ENCODE measurements at regions not wholly inside any gene's neighbourhood (a gene's known extent, or its start where the extent isn't known, plus 50 kb on each side); places are given as distances from the start of the nearest gene placed in this dataset.

GRCh38 chr17:73958453-73958852 is 245.0 kb upstream of the RPL38 start:
- DNase-seq: no peak

- DNase-seq: no peak
These were observed 243.0 kb upstream of the RPL38 start for GRCh38 chr17:73960469-73960868.

- DNase-seq: no peak
These were observed 241.2 kb upstream of the RPL38 start for GRCh38 chr17:73962308-73962707.

DNA sequence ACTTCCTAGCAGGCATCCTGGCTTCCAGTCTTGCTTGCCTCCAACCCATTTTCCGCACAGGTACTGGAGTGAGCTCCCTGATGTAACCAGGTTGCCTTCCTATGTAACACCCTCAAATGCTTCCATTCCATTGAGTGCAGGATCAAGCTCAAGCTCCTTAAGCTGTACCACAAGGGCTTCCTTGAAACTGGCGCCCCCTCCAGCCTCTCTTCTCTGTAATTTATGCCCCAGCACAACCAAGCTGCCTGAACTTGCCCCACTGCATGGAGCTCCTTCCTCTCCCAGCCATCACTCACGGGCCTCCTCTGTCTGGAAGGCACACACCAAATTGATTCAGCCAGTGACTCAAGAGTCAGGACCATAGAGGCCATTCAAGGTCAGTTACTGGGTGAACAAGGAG is 234.8 kb upstream of the RPL38 start:
- DNase-seq: no peak

DNA sequence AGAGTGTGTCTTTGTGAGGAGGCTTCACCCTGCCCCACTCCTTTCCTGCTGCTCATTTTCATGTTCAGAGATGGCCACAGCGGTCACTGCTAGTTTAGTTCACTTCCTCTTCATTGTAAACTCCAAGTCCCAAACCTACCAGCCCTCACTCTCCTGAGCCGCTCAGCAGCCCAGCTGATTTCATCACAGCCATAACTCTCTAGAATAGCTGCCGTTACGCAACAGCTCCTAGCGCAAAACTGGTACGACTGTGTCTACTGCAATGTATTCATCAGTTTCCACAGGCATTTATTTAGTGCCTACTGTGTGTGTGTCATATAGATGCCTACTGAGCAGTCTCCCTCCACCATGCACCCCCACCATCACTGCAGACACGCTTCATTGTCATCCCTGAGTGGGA is 233.5 kb upstream of the RPL38 start:
- DNase-seq: no peak

- DNase-seq: no peak
These were observed 232.4 kb upstream of the RPL38 start for GRCh38 chr17:73971127-73971526.

- DNase-seq: no peak
These were observed 231.4 kb upstream of the RPL38 start for GRCh38 chr17:73972056-73972455.

- no peak for DNase-seq
These were observed 230.6 kb upstream of the RPL38 start for GRCh38 chr17:73972901-73973300.

DNA sequence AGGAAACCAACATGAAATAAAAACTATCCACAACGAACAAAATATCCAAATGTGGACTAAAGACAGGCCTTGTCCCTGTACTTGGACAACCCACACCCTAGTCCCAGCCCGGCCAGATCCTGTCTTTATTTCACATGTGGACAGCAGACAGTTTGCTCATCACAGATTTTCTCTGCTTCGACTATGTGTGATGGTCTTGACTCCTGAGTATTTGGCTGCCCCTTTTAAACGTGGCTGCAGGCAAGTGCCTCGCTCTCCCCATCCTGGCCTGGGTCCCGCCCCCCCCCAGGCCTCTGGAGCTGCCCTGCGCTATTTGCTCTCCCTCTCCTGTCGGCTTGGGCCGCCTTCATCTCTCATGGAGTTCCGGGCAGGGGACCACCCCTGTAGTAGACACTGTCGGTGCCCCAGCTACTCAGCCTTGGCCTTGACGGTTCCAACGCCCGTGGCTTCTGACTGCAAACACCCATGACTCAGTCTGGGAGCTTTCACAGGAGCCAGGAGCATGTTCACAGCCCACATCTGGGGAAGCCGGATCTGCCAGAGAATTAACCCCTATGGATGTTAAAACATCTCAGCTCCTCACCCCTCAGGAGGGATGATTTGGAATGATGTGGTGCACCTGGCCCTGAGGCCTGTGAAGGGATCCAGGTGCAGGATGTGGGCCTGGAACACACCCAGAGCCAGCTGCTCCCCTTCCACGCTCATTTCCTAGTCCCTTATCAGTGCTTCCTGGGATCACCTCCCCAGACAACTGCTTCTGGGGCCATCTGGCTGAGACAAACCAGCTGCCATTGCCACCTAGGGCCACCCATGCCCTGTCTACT is 229.7 kb upstream of the RPL38 start:
- DNase-seq: peak; percentile 51

GRCh38 chr17:73974536-73974935 is 228.9 kb upstream of the RPL38 start:
- no peak for DNase-seq

DNA sequence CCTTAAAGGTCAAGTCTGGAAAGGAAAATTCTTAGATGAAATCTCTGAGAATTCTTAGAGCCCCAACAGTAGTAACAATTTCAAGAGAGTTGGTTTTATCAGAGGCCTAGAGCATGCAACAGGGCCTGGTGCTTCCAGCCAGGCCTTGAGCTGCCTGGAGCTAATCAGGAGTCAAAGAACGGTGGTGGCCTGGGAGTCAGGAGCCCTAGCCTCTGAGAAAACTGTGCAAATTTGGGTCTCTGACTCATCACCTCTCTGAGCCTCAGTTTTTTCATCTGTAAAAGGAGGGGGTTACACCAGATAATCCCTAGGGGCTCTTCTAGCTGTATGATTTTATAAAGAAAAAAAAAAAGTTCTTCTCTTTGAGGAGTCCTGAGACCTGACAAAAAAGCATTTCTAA is 227.3 kb upstream of the RPL38 start:
- no peak for DNase-seq

- no peak for DNase-seq
These were observed 226.6 kb upstream of the RPL38 start for GRCh38 chr17:73976676-73977521.

- DNase-seq: no peak
These were observed 223.0 kb upstream of the RPL38 start for GRCh38 chr17:73980517-73980916.

GRCh38 chr17:73982871-73983270 is 220.6 kb upstream of the RPL38 start:
- no peak for DNase-seq

GRCh38 chr17:73983621-73984400 is 219.7 kb upstream of the RPL38 start:
- no peak for DNase-seq

GRCh38 chr17:73984941-73985340 is 218.5 kb upstream of the RPL38 start:
- DNase-seq: no peak

DNA sequence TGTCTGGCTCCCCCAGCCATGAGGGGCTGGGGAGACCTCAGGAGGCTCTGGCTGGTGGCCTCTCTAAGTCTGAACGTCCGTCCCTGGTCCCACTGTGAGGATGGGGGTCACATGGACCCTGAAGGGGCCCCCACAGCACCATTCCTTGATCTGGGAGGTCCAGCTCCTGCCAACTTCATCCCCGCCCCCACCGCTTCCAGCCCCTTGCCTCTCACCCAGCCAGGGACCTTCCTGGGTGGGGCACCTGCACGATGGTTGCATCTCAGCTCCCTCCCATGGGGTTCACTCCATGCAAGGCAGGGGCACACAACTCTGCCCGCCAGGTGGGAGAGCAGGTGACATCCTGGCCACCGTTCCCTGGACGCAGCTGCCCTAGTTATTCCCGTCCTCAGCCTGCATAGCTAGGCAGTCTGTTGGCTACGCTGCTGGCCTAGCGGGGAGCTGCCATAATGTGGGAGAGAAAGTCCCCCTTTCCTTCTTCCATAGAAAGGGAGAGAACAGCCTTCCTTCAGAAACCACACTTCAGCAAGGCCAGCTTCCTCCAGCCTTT is 217.9 kb upstream of the RPL38 start:
- DNase-seq: no peak

DNA sequence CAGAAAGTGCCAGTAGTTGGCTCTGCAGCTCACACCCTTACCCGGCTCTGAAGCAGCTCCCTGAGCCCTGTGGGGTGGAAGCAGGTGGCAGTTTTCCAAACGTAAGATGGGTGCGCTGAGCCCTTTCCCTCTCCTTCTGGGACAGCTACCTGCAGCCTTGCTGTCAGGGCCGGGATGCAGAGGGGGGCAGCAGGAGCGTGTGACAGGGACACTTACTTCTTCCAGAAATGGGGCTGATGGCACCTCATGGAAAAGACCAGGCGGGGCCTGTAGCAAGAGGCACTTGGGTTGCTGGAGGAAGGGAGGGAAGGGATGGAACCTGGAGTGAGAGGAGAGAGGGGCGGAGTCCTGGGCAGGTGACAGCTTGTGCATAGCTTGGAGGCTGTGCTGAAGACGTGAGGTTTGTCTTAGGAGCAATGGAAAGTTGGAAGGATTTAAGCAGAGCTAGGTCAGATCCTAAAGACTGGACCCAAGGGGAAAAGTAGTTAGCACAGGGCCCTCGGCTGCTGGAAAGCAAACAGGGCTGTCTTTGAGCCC is 216.8 kb upstream of the RPL38 start:
- no peak for DNase-seq

DNA sequence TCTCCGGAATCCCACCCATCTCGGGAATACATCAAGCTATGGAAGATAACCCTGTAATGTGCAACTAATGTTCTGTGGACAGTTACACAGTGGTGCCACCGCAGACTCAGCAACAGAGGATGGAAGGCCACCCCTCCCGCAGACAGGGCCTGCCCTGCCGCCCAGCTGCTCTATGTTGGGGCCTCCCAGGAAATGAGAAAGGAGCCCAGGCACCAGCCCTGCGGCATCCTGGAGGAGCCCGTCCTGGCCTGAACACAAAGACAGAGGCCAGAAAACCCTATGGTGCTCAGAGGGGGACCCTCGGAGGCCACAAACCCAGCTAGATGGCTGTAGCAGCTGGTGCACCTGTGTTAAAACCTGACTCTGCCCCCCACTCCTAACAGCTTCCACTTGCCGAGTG is 216.1 kb upstream of the RPL38 start:
- DNase-seq: no peak

- DNase-seq: no peak
These were observed 215.5 kb upstream of the RPL38 start for GRCh38 chr17:73987845-73988509.

- no peak for DNase-seq
These were observed 213.8 kb upstream of the RPL38 start for GRCh38 chr17:73989671-73990070.

DNA sequence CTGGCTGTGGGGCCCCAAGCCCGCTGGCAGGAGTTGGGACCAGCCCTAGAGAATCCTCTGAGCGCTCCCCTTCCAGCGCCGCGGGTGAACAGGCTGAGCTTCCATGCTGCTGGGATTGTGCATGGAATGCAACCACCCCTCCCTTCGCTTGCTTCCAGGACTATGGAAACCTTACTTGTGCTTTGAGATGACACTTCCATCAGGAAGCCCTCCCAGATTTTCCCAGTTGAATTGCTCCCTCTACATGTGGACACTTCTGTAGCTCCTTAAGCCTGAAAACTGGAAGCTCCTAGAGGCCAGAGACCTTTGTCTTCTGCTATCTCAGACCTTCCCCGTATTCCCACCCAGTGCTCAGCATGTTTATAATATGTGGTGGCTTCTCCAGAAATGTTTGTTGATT is 213.2 kb upstream of the RPL38 start:
- DNase-seq: no peak

Data from DMS53 (cell line).